Glutamatergic neuron (in vitro differentiated cells): ENCODE measurements at regions not wholly inside any gene's neighbourhood (a gene's known extent, or its start where the extent isn't known, plus 50 kb on each side); places are given as distances from the start of the nearest gene placed in this dataset.
"Not testable (repeated sequence)": the region's sequence is repeated elsewhere in the genome, so short reads cannot be mapped to it uniquely, and the experiment has no call there.

Experiments
- DNase-seq: peaks from one replicate; pipeline ENCODE4 v3.0.0; 2022
- H3K27ac Mint-ChIP-seq: one replicate; pipeline ENCODE4 v1.8.0; 2020; ENCODE audit warnings: mild to moderate bottlenecking, mixed read lengths, inconsistent platforms; ENCODE audit not compliant: unreplicated experiment
- H3K27me3 Mint-ChIP-seq: one replicate; pipeline ENCODE4 v1.8.0; 2020; ENCODE audit warnings: mild to moderate bottlenecking, moderate library complexity, mixed read lengths, inconsistent platforms; ENCODE audit not compliant: unreplicated experiment
- H3K36me3 Mint-ChIP-seq: one replicate; pipeline ENCODE4 v1.8.0; 2020; ENCODE audit warnings: mild to moderate bottlenecking, mixed read lengths, inconsistent platforms; ENCODE audit not compliant: unreplicated experiment
- H3K4me1 Mint-ChIP-seq: one replicate; pipeline ENCODE4 v1.8.0; 2020; ENCODE audit warnings: mild to moderate bottlenecking, low read depth, mixed read lengths, inconsistent platforms; ENCODE audit not compliant: unreplicated experiment
- H3K4me3 Mint-ChIP-seq: one replicate; pipeline ENCODE4 v1.8.0; 2020; ENCODE audit warnings: mild to moderate bottlenecking, mixed read lengths, inconsistent platforms; ENCODE audit not compliant: unreplicated experiment
- H3K9me3 Mint-ChIP-seq: one replicate; pipeline ENCODE4 v1.8.0; 2020; ENCODE audit warnings: mild to moderate bottlenecking, moderate library complexity, mixed read lengths, inconsistent platforms; ENCODE audit not compliant: unreplicated experiment

DNA sequence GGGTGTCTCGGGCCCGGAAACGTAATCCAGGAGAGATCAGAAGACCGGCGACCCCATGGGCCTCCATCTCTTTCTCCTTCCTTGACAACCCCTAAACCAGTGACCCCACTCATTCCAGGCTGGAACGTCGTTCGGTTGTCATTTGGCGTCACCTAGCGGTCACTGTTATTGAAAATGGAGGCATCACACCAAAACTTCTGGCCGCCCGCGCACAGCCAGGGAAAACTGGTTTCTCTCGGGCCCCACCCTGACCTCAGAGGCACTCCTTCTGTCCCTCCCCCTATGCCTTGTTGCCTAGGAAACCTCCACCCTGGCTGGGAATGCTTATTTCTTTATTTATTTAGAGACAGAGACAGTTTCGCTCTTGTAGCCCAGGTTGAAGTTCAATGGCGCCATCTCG lies 2327.3 kb upstream of the TPTE start:
- not testable (repeated sequence) for H3K9me3 Mint-ChIP-seq, H3K4me3 Mint-ChIP-seq, DNase-seq, H3K27ac Mint-ChIP-seq, H3K36me3 Mint-ChIP-seq, H3K27me3 Mint-ChIP-seq, H3K4me1 Mint-ChIP-seq

DNA sequence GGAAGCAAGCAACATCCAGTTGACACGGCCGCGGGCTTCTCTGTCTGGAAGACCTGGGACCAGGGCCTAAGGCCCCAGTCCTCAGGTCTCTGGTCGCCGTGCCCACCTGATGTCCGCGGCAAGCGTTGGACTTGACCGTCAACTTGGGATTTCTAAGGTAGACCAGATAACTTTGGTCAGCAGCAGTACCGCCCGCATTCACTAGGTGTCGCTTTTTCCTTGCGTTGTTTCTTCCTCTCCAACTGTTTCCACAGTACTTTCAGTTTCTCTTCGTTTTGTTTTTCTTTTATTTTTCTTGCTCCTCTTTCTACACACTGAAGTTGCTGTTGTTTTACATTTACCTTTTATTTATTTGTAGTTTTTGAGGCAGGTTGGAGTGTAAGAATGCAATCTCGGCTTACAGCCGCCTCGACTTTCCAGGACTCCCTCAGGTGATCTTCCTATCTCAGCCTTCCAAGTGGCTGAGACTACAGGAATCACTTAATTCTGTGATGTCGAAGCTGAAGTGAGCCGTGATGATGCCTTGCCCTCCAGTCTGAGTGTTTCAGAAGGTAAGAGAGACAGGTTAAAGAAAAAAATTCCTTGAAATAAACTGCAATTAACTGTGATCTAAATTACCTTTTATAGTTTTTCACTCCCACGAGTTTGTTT lies 2323.9 kb upstream of the TPTE start:
- H3K36me3 Mint-ChIP-seq, DNase-seq, H3K9me3 Mint-ChIP-seq, H3K27ac Mint-ChIP-seq, H3K4me1 Mint-ChIP-seq, H3K27me3 Mint-ChIP-seq, H3K4me3 Mint-ChIP-seq: not testable (repeated sequence)

DNA sequence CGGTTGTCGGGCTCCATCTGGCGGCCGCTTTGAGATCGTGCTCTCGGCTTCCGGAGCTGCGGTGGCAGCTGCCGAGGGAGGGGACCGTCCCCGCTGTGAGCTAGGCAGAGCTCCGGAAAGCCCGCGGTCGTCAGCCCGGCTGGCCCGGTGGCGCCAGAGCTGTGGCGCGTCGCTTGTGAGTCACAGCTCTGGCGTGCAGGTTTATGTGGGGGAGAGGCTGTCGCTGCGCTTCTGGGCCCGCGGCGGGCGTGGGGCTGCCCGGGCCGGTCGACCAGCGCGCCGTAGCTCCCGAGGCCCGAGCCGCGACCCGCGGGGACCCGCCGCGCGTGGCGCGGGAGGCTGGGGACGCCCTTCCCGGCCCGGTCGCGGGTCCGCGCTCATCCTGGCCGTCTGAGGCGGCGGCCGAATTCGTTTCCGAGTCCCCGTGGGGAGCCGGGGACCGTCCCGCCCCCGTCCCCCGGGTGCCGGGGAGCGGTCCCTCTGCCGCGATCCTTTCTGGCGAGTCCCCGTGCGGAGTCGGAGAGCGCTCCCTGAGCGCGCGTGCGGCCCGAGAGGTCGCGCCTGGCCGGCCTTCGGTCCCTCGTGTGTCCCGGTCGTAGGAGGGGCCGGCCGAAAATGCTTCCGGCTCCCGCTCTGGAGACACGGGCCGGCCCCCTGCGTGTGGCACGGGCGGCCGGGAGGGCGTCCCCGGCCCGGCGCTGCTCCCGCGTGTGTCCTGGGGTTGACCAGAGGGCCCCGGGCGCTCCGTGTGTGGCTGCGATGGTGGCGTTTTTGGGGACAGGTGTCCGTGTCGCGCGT lies 2316.1 kb upstream of the TPTE start:
- not testable (repeated sequence) for H3K27me3 Mint-ChIP-seq, H3K36me3 Mint-ChIP-seq, H3K27ac Mint-ChIP-seq, H3K4me1 Mint-ChIP-seq, H3K4me3 Mint-ChIP-seq, H3K9me3 Mint-ChIP-seq, DNase-seq

DNA sequence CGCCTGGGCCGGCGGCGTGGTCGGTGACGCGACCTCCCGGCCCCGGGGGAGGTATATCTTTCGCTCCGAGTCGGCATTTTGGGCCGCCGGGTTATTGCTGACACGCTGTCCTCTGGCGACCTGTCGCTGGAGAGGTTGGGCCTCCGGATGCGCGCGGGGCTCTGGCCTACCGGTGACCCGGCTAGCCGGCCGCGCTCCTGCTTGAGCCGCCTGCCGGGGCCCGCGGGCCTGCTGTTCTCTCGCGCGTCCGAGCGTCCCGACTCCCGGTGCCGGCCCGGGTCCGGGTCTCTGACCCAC lies 2315.5 kb upstream of the TPTE start:
- H3K4me3 Mint-ChIP-seq, H3K27ac Mint-ChIP-seq: not testable (repeated sequence)

DNA sequence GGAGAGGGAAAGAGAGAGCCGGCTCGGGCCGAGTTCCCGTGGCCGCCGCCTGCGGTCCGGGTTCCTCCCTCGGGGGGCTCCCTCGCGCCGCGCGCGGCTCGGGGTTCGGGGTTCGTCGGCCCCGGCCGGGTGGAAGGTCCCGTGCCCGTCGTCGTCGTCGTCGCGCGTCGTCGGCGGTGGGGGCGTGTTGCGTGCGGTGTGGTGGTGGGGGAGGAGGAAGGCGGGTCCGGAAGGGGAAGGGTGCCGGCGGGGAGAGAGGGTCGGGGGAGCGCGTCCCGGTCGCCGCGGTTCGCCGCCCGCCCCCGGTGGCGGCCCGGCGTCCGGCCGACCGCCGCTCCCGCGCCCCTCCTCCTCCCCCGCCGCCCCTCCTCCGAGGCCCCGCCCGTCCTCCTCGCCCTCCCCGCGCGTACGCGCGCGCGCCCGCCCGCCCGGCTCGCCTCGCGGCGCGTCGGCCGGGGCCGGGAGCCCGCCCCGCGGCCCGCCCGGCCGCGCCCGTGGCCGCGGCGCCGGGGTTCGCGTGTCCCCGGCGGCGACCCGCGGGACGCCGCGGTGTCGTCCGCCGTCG lies 2308.3 kb upstream of the TPTE start:
- not testable (repeated sequence) for H3K27me3 Mint-ChIP-seq, H3K4me3 Mint-ChIP-seq, H3K4me1 Mint-ChIP-seq, H3K27ac Mint-ChIP-seq, H3K9me3 Mint-ChIP-seq, H3K36me3 Mint-ChIP-seq
- peak; percentile 77 for DNase-seq

More for the DNA sequence above, 2315.5 kb upstream of the TPTE start:
- H3K4me1 Mint-ChIP-seq, DNase-seq, H3K36me3 Mint-ChIP-seq, H3K27me3 Mint-ChIP-seq, H3K9me3 Mint-ChIP-seq: not testable (repeated sequence)

DNA sequence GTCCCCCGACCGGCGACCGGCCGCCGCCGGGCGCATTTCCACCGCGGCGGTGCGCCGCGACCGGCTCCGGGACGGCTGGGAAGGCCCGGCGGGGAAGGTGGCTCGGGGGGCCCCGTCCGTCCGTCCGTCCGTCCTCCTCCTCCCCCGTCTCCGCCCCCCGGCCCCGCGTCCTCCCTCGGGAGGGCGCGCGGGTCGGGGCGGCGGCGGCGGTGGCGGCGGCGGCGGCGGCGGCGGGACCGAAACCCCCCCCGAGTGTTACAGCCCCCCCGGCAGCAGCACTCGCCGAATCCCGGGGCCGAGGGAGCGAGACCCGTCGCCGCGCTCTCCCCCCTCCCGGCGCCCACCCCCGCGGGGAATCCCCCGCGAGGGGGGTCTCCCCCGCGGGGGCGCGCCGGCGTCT lies 2306.8 kb upstream of the TPTE start:
- H3K27me3 Mint-ChIP-seq, H3K4me3 Mint-ChIP-seq, H3K27ac Mint-ChIP-seq, H3K4me1 Mint-ChIP-seq, H3K9me3 Mint-ChIP-seq, H3K36me3 Mint-ChIP-seq, DNase-seq: not testable (repeated sequence)

DNA sequence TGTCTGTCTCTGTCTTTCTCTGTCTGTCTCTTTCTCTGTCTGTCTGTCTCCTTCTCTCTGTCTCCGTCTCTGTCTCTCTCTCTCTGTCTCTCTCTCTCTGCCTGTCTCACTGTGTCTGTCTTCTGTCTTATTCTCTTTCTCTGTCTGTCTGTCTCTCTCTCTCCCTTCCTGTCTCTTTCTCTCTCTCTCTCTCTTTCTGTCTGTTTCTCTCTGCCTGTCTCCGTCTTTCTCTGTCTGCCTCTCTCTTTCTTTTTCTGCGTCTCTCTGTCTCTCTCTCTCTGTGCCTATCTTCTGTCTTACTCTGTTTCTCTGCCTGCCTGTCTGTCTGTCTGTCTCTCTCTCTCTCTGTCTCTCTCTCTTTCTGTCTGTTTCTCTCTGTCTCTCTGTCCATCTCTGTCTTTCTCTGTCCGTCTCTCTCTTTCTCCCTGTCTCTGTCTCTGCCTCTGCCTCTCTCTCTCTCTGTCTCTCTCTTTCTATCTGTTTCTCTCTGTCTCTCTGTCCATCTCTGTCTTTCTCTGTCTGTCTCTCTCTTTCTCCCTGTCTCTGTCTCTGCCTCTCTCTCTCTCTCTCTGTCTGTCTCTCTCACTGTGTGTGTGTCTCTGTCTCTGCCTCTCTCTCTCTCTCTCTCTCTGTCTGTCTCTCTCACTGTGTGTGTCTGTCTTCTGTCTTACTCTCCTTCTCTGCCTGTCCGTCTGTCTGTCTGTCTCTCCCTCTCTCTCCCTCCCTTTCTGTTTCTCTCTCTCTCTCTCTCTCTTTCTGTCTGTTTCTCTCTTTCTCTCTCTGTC lies 2291.8 kb upstream of the TPTE start:
- not testable (repeated sequence) for H3K27ac Mint-ChIP-seq, H3K4me3 Mint-ChIP-seq, DNase-seq, H3K4me1 Mint-ChIP-seq, H3K27me3 Mint-ChIP-seq
- Mint-ChIP-seq H3K9me3 (peaks cover 14% of the 10 kb centered on the region), H3K36me3 (peaks cover 10% of the 10 kb centered on the region)

DNA sequence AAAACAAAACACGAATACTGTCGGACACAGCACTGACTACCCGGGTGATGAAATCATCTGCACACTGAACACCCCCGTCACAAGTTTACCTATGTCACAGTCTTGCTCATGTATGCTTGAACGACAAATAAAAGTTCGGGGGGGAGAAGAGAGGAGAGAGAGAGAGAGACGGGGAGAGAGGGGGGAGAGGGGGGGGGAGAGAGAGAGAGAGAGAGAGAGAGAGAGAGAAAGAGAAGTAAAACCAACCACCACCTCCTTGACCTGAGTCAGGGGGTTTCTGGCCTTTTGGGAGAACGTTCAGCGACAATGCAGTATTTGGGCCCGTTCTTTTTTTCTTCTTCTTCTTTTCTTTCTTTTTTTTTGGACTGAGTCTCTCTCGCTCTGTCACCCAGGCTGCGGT lies 2290.1 kb upstream of the TPTE start:
- H3K36me3 Mint-ChIP-seq, result peaks cover 10% of the 10 kb centered on the region
- not testable (repeated sequence) for H3K27me3 Mint-ChIP-seq, H3K4me1 Mint-ChIP-seq, H3K4me3 Mint-ChIP-seq, DNase-seq, H3K27ac Mint-ChIP-seq
- H3K9me3 Mint-ChIP-seq, result peaks cover 14% of the 10 kb centered on the region

DNA sequence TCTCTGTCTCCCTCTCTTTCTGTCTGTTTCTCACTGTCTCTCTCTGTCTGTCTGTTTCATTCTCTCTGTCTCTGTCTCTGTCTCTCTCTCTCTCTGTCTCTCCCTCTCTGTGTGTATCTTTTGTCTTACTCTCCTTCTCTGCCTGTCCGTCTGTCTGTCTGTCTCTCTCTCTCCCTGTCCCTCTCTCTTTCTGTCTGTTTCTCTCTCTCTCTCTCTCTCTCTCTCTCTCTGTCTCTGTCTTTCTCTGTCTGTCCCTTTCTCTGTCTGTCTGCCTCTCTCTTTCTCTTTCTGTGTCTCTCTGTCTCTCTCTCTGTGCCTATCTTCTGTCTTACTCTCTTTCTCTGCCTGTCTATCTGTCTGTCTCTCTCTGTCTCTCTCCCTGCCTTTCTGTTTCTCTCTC lies 2288.4 kb upstream of the TPTE start:
- not testable (repeated sequence) for H3K27ac Mint-ChIP-seq, H3K27me3 Mint-ChIP-seq, H3K4me3 Mint-ChIP-seq, DNase-seq, H3K4me1 Mint-ChIP-seq
- Mint-ChIP-seq H3K9me3 (peaks cover 16% of the 10 kb centered on the region), H3K36me3 (peaks cover 10% of the 10 kb centered on the region)

DNA sequence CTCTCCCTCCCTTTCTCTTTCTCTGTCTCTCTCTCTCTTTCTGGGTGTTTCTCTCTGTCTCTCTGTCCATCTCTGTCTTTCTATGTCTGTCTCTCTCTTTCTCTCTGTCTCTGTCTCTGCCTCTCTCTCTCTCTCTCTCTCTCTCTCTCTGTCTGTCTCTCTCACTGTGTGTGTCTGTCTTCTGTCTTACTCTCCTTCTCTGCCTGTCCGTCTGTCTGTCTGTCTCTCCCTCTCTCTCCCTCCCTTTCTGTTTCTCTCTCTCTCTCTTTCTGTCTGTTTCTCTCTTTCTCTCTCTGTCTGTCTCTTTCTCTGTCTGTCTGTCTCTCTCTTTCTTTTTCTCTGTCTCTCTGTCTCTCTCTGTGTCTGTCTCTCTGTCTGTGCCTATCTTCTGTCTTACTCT lies 2287.3 kb upstream of the TPTE start:
- H3K27me3 Mint-ChIP-seq, H3K36me3 Mint-ChIP-seq, H3K27ac Mint-ChIP-seq, DNase-seq, H3K4me3 Mint-ChIP-seq, H3K4me1 Mint-ChIP-seq: not testable (repeated sequence)
- peaks cover 13% of the 10 kb centered on the region for H3K9me3 Mint-ChIP-seq

DNA sequence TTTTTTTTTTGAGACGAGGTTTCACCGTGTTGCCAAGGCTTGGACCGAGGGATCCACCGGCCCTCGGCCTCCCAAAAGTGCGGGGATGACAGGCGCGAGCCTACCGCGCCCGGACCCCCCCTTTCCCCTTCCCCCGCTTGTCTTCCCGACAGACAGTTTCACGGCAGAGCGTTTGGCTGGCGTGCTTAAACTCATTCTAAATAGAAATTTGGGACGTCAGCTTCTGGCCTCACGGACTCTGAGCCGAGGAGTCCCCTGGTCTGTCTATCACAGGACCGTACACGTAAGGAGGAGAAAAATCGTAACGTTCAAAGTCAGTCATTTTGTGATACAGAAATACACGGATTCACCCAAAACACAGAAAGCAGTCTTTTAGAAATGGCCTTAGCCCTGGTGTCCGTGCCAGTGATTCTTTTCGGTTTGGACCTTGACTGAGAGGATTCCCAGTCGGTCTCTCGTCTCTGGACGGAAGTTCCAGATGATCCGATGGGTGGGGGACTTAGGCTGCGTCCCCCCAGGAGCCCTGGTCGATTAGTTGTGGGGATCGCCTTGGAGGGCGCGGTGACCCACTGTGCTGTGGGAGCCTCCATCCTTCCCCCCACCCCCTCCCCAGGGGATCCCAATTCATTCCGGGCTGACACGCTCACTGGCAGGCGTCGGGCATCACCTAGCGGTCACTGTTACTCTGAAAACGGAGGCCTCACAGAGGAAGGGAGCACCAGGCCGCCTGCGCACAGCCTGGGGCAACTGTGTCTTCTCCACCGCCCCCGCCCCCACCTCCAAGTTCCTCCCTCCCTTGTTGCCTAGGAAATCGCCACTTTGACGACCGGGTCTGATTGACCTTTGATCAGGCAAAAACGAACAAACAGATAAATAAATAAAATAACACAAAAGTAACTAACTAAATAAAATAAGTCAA lies 2276.4 kb upstream of the TPTE start:
- H3K4me3 Mint-ChIP-seq, H3K27ac Mint-ChIP-seq, H3K27me3 Mint-ChIP-seq, H3K4me1 Mint-ChIP-seq, H3K9me3 Mint-ChIP-seq, H3K36me3 Mint-ChIP-seq, DNase-seq: not testable (repeated sequence)
